Stimulated activated CD4-positive, alpha-beta T cell treated with anti-CD3 and anti-CD28 coated beads, TNF-alpha, amount 100 ng/mL, for 24 hours (primary cell): ENCODE measurements at regions not wholly inside any gene's neighbourhood (a gene's known extent, or its start where the extent isn't known, plus 50 kb on each side); places are given as distances from the start of the nearest gene placed in this dataset.
"Not testable (repeated sequence)": the region's sequence is repeated elsewhere in the genome, so short reads cannot be mapped to it uniquely, and the experiment has no call there.

Experiments
- DNase-seq, 3 experiments: peaks; one replicate each; pipeline ENCODE4 v3.0.0-alpha.2; 2020; ENCODE audit warnings: low read depth in 3 of 3

DNA sequence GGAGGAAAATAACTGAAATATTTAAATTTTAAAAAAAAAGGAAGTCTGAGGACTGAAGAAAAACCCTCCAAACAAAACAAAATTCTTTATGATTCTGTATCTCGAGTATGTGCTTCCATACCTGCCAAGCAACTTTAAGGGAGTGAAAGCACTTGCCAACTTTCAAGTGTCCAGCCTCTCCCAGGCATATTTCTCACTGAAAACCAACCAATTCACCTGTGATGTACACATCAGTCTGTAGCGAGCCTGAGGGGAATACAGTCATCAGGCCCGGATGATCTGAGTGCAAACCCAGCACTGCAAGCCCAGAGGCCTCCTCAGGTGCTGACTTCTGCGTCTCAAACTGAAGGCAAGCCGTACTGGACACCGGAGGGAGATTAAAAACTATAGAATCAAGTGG lies 164.8 kb upstream of the NT5E start:
- no peak for DNase-seq

DNA sequence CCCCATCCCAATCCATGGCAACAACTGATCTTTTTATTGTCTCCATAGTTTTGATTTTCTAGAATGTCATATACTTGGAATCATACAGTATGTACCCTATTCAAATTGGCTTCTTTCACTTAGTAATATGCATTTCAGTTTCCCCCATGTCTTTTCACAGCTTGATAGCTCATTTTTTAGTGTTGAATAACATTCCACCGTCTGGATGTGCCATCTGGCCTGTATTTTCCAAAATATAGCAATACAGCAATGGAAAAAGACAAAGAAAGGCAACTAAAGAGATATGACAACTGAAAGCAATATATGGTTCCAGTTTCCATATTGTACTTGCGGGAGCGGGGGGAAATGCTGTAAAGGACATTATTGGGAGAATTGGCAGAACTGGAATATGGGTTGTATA lies 166.4 kb upstream of the NT5E start:
- no peak for DNase-seq

DNA sequence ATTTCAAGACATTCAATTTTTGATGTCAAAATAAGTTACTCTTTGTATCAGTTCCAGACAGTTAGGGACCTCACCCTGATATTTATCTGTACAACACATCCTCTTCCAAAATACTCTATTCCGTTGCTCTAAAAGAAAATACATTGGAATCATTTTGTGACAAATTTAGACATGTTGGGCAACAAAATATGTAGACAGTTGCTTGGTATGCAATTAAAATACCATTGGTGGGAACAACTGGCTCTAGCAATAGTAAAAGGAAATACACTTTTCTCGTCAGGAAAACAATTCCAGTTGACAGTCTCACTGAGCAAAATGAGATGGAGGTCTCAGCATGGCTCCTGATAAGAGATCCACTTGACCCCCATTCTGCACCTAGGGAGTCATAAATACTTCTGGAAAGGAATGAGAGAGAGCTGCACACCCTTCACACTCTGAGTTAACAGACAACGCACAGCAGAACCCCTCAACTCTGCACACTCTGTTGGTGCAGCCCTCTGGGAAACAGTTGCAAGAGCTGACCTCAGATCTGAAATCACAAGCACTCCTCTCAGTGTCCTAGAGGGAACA lies 171.3 kb upstream of the NT5E start:
- DNase-seq, result no peak

DNA sequence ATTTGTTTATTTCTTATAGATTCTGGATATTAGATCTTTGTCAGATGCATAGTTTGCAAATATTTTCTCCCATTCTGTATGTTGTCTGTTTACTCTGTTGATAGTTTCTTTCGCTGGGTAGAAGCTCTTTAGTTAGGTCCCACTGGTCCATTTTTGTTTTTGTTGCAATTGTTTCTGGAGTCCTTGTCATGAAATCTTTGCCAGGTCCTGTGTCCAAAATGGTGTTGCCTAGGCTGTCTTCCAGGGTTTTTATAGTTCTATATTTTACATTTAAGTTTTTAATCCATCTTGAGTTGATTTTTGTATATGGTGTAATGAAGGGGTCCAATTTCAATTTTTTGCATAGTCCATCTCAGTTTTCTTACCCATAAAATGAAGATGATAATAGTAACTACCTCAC lies 173.9 kb upstream of the NT5E start:
- not testable (repeated sequence) for DNase-seq

DNA sequence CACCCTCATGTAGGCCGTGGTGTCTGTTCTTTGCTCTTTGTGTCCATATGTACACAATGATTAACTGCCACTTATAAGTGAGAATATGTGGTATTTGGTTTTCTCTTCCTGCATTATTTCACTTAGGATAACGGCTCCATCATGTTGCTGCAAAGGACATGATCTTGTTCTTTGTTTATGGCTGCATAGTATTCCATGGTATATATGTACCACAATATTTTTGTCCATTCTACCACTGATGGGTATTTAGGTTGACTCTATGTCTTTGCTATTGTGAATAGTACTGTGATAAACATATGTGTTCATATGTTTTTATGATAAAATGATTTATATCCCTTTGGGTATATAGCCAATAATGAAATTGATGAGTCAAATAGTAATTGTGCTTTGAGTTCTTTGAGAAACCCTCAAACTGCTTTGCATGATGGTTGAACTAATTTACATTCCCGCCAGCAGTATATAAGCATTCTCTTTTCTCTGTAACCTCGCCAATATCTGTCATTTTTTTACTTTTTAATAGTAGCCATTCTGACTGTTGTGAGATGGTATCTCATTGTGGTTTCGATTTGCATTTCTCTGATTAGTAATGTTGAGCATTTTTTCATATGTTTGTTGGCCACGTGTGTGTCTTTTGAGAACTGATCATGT lies 174.4 kb upstream of the NT5E start:
- DNase-seq, result no peak

DNA sequence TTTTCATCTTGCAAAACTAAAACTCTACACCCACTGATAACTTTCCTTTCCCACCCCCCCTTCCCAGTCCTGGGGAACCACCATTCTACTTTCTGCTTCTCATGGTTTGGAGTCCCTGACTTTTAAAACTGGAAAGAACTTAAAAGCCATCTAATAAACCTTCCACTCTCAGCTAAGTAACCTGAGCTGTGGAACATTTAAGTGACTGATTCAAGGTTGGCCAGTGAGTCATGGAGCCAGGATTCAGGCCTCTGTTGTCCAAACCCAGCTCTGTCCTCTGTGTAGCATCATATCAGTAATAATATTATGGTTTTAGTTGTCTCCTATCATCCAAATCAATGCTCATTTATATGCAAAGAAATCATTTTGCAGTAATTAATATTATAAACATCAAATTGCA lies 176.0 kb upstream of the NT5E start:
- no peak for DNase-seq

DNA sequence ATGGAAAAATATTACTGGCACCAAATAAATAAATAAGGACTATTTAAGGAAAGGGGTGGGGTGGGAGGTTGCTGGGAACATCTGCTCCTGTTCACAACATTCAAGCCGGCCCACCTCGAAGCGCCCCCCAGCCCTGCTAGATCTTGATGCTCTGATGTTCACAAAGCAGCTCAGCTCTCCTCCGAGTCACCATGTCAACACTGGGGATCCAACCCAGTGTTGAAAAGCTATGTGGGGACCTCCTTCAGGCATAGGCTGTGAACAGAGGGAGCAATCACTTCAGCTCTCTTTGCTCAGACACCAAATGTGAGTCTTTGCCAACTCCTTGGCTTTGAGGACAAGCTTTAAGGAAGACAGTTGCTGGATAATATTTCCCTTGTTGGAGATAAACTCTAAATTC lies 176.8 kb upstream of the NT5E start:
- DNase-seq, result no peak

DNA sequence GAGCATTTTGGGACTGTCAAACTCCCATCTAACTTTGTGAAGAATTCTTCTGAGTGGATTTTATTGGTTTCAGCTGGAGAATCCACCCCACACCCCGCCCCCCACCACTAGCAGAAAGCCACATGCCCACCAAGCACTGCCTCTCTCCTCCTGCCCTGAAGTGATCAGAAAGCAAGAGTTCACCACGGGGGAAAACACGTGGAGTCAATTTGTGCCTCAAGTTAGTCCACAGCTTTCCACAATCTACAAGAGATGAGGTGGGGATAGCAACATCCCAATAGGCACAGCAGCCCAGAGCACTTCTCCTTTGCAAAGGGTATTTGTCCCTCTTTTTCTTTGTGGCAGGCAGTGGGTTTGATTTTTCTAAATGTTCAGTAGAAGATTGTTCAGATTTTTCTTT lies 177.3 kb upstream of the NT5E start:
- no peak for DNase-seq

DNA sequence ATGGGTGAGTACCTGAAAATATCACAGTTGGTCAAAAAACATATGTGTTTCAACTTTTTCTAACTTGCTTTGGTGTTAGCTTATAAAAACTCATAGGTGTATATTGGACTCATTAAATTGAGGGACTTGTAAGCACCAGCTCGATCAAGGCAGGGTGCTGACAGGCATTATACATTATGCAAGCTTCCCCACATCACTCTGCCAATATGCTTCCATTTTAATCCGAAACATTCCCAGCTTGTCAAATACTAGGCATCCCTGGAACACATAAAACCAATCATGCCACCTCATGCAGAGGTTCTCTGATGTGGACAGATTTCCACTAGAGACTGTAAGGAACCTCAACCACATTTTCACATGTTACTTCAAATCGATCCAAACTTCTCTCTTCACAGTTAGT lies 187.3 kb upstream of the NT5E start:
- no peak for DNase-seq

DNA sequence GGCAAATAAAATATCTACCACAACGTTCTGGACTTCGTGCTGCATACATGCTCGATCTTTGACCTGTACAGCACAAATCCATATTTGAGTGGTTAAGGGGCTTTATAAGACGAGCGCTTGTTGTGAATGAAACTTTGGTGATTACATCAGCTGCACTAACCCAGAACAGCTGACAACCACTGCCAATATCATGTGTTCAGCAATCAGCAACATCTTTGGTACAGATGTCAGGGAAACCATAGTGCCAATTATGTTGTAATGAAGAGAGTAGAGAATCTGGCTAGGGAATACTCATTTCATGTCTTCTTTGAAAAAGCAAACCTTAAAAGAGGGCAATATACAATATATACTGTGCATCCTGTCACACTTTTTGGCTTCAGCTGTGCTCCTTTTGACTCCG lies 188.6 kb upstream of the NT5E start:
- no peak for DNase-seq

DNA sequence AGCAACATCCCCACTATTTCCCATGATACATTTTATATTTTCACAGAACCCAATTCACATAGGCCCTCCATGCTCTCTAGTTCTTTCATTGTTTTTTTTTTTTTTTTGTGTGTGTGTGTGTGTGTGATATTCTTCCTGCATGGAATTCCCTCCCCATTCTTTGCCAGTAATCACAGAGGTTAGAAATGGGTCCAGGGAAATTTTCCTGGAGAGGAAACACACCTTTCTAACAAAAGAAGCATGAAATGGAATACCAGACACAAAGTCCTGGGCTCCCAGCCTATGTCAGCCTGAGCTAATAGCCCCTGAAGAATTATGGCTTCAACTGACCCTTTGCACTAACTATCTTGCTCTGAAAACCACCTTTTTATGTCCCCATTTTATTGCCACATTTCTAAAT lies 194.2 kb upstream of the NT5E start:
- no peak for DNase-seq

DNA sequence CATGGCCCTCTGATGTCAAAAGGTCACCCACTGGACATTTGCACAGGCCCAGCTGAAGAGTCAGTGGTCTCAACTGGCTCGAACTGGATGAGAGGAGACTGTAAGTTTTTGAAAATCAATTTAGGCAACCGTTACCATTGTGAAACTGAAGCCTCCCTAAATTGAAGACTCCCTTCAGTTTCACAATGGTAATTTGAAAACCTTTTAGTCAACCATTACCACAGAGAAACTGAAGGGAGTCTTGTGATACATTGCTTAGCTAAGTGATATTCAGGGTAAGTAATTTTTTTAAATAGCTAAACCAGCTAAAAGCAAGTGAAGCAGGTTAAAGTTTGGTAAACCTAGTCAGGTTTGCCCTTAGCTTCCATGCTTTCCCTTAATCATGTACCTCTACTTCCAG lies 197.3 kb upstream of the NT5E start:
- no peak for DNase-seq

DNA sequence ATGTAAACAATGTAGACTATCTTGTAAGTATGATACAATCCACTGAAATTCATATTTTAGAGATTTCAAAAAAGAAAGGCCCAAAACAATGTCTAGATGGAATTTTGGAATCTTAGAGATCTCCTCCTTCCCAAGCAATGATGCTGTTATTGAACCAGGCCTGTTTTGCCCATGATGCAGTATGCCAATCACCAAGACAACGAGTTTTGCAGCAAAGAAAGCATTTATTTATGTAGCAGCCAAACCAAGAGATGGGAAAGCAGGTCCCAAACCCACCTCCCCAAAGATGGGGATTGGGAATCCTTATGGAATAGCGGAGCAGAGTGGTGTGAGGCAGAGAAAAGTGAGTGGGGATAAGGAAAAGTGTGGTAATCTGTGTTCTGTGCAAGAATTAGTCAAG lies 197.8 kb upstream of the NT5E start:
- DNase-seq, result no peak

DNA sequence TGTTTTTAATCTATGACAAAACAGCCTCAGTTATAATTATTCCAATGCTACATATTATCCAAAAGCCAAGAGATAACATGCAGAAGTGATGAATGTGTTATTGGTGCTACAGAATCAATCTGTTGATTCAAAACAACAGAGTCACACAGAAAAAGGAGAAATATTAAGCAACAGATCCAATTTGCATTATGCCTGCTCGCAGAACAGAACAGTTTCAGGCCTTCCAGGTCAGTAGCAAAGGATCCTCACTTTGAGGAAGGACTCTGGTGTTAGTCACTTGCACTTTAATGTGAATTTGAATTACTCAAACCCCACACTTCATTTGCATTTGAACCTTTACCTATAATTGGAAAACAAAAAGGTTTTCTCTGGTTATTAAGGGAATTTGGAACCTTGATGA lies 198.6 kb upstream of the NT5E start:
- no peak for DNase-seq

DNA sequence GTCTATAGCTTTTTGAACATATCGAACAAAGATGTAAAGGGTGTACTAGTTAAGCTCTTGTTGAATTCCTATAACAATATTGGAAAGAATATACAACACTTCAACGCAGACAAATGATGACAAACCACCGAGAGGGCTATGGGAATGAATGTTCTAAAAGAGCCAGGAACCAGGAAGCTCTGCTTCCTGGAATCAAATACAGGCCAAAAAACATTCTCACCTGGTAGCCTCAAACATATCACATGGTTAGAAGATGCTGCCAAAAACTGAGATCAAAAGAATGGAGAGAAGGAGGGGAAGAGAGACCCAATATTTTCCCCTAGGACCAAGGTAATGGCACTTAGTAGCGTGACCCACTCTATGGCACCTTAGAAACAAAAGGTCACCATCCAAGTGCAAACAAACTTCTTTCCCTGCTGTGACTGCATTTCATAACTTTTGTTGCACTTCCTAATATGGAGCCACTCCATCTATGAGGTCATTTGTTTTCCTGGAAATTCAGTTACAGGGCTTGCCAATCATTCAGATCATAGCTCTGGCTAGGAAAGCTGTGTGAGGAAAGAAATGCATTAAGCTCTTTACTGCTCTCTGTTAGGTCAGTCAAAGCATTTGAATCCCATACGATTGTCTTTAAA lies 199.2 kb upstream of the NT5E start:
- no peak for DNase-seq

DNA sequence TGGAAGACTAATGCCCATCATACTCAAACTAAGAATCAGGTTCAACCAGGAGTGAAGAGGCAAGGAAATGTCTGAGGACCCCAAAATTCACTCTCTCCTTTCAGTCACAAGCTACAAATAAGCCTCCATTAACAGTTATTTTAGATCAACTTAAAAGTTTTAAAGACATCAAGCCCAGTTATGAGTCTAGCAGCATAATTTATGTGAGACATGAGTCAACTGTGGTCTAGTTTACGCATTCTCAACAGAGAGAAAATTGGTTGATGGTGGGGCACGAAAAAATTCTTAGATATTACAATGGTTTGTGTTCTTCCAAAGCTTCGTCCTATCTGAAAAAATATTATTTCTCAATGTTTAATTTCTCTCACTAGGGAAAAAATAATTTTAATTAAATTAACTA lies 204.9 kb upstream of the NT5E start:
- DNase-seq, result no peak

DNA sequence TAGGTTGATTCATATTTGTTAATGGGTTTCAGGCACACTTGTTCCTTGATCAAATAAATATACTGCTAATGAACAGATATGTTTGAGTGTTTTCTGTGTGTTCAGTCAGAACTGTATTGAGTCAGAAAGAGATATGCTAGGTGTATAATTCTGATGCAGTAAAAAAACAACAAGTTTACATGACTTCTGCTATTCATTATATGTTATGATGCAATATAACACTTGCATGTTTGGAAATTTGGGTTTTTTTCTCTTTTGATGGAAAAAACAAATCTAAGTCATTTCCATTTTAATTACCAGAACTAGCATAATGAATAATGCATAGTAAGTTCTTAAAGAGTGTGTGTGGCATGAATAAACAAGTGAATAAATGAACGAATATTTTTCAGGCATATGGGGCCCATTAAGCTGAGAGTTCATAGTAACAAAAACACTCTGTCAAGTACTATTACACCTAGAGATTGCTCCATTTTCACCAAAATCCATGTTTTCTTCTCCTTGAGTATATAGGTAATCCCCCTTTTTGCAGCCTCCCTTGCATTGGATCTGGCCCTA lies 208.3 kb upstream of the NT5E start:
- DNase-seq, result no peak

DNA sequence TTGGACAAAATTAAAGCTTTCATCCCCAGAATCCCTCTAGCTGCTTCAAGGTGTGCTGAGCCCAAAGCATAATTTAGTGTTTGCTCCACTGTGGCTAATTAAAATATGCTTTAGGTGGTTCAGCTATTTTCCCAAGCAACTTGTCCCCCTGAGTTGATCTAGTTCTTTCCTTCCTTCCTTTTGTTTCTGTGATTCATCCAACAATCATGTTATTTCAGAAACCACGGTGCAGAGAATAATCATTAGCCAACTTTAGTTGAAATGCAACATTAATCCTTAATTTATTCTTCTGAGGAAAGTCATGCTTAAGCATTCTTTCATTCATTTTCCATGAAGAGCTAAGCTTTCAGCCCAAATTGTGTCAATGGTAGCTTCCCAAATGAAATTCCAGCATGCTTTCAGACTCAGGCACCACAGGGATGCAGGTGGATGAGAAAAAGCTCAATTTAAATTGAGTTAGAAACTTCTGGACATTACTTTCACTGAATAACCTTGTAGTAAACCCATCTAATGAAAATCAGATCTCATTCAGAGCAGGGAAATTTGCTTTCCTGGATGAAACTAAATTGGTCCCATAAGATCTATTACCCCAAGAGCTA lies 209.0 kb upstream of the NT5E start:
- DNase-seq, result no peak

DNA sequence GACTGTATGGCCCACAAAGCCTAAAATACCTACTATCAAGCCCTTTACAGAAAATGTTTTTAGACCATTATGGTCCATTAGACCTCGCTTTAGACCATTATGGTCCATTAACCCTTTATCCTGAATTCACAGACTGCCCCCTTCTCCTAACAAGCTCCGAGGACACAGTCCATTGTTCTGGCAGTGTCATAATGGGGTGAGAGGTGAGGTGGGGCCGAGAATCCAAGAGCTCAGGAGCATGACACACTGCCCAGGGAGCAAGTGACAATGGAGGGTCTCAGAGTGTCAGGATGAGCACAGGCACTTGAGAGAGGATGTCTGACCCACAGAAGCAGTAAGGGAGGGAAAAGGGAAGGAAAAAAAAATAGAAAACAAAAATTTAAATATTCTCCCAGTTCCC lies 212.4 kb upstream of the NT5E start:
- no peak for DNase-seq

DNA sequence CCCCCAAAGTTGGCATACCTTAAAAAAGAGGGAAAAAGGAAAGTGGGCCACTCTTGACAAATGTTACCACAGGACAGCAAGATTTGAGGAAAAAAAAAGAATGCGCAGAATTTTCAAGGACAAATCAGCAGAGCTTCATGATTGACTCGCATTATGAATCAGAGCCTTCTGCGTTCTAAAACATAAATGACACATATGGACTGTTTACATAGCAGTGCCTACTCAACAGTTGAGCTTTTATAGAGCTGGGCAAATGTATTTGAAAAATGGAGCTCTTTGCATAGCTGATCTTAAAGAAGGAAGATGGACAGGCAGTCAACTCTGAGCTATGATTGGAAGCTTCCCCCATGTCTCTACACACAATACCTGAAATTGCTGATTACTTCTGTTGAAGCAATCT lies 213.2 kb upstream of the NT5E start:
- DNase-seq, result no peak

DNA sequence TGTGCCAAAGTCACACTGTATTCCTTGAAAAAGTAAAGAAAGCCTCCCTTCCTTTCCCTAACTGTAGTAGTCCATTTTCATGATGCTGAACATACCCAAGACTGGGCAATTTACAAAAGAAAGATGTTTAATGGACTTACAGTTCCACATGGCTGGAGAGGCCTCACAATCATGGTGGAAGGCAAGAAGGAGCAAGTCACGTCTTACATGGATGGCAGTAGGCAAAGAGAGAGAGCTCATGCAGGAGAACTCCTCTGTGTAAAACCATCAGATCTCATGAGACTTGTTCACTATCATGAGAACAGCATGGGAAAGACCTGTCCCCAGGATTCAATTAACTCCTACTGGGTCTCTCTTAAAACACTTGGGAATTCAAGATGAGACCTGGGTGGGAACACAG lies 222.5 kb upstream of the NT5E start:
- not testable (repeated sequence) for DNase-seq

DNA sequence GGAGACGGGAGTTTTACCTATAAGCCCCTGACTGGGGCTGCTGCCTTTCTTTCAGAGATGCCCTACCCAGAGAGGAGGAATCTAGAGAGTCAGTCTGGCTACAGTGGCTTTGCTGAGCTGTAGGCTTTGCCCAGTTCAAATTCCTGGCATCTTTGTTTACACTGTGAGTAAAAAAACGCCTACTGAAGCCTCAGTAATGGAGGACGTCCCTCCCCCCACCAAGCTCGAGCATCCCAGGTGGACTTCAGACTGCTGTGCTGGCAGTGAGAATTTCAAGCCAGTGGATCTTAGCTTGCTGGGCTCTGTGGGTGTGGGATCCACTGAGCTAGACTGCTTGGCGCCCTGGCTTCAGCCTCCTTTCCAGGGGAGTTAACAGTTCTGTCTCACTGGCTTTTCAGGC lies 237.1 kb upstream of the NT5E start:
- not testable (repeated sequence) for DNase-seq

DNA sequence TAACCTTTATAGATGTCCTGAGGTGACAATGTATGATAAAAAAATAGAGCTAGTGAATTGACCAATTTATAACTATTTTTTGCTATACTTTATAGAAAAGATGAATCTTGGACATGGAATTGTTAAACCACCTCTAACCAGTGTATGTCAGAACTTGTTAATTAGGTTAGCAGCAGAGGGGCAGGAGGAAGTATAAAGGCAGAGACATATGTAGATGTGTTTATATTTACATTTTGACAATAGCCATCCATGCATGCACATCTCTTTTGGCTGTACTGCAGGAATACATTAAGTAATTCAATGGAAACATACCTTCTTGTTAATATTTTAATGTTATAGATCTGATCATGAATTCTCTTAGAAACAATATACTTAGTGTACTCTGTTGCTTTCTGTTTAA lies 254.6 kb upstream of the NT5E start:
- no peak for DNase-seq
